ENCODE measurements at regions not wholly inside any gene's neighbourhood (a gene's known extent, or its start where the extent isn't known, plus 50 kb on each side); places are given as distances from the start of the nearest gene placed in this dataset.

DNA sequence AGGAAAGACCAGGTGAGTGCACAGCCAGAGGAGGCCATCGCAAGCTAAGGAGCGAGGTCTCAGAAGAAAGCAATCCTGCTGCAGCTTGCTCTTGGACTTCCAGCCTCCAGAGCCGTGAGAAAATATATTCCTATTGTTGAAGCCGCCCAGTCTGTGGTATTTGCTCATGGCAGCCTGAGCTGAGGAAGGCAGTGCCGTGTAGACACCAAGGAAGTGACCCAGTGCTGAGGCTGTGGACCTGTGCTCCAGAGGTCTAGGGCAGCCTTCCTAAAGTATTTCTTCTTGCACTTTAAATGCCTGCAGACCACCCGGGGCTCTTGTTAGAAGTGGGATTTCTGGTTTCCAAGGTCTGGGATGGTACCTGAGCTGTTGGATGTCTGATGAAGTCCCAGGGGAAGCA, 158.5 kb upstream of the KL start:
- TF ChIP-seq, protein P1, sequence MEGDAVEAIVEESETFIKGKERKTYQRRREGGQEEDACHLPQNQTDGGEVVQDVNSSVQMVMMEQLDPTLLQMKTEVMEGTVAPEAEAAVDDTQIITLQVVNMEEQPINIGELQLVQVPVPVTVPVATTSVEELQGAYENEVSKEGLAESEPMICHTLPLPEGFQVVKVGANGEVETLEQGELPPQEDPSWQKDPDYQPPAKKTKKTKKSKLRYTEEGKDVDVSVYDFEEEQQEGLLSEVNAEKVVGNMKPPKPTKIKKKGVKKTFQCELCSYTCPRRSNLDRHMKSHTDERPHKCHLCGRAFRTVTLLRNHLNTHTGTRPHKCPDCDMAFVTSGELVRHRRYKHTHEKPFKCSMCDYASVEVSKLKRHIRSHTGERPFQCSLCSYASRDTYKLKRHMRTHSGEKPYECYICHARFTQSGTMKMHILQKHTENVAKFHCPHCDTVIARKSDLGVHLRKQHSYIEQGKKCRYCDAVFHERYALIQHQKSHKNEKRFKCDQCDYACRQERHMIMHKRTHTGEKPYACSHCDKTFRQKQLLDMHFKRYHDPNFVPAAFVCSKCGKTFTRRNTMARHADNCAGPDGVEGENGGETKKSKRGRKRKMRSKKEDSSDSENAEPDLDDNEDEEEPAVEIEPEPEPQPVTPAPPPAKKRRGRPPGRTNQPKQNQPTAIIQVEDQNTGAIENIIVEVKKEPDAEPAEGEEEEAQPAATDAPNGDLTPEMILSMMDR (IDR thresholded peaks at IDR 0.05) = no peak
- TF ChIP-seq POLR2A (IDR thresholded peaks at IDR 0.05) = no peak
